ENCODE measurements at regions not wholly inside any gene's neighbourhood (a gene's known extent, or its start where the extent isn't known, plus 50 kb on each side); places are given as distances from the start of the nearest gene placed in this dataset.
"Not testable (repeated sequence)": the region's sequence is repeated elsewhere in the genome, so short reads cannot be mapped to it uniquely, and the experiment has no call there.

- DNase-seq, result no peak
Observed at GRCh38 chr16:7278636-7279035, 54.0 kb upstream of the RBFOX1 start.

- DNase-seq, result no peak
Observed at GRCh38 chr16:7272567-7273158, 60.0 kb upstream of the RBFOX1 start.

GRCh38 chr16:7271486-7271885 lies 61.2 kb upstream of the RBFOX1 start:
- DNase-seq, result no peak

- DNase-seq, result no peak
Observed at GRCh38 chr16:7270823-7271222, 61.8 kb upstream of the RBFOX1 start.

GRCh38 chr16:7270006-7270405 lies 62.6 kb upstream of the RBFOX1 start:
- no peak for DNase-seq

GRCh38 chr16:7268182-7268581 lies 64.5 kb upstream of the RBFOX1 start:
- no peak for DNase-seq

GRCh38 chr16:7257016-7257415 lies 75.6 kb upstream of the RBFOX1 start:
- no peak for DNase-seq

GRCh38 chr16:7246578-7246977 lies 86.1 kb upstream of the RBFOX1 start:
- DNase-seq, result no peak

- no peak for DNase-seq
Observed at GRCh38 chr16:7239547-7239946, 93.1 kb upstream of the RBFOX1 start.

- DNase-seq, result no peak
Observed at GRCh38 chr16:7236824-7237410, 95.7 kb upstream of the RBFOX1 start.

GRCh38 chr16:7233975-7234374 lies 98.7 kb upstream of the RBFOX1 start:
- no peak for DNase-seq

- DNase-seq, result no peak
Observed at GRCh38 chr16:7231762-7232161, 100.9 kb upstream of the RBFOX1 start.

GRCh38 chr16:7229433-7230218 lies 103.0 kb upstream of the RBFOX1 start:
- not testable (repeated sequence) for DNase-seq

GRCh38 chr16:7227229-7227721 lies 105.4 kb upstream of the RBFOX1 start:
- no peak for DNase-seq

GRCh38 chr16:7221157-7221556 lies 111.5 kb upstream of the RBFOX1 start:
- no peak for DNase-seq

GRCh38 chr16:7218936-7219335 lies 113.7 kb upstream of the RBFOX1 start:
- DNase-seq, result no peak

- DNase-seq, result no peak
Observed at GRCh38 chr16:7217797-7218196, 114.8 kb upstream of the RBFOX1 start.

- DNase-seq, result no peak
Observed at GRCh38 chr16:7216719-7217118, 115.9 kb upstream of the RBFOX1 start.

- DNase-seq, result no peak
Observed at GRCh38 chr16:7211781-7212180, 120.9 kb upstream of the RBFOX1 start.

- no peak for DNase-seq
Observed at GRCh38 chr16:7209598-7209997, 123.0 kb upstream of the RBFOX1 start.

- no peak for DNase-seq
Observed at GRCh38 chr16:7206469-7206868, 126.2 kb upstream of the RBFOX1 start.

GRCh38 chr16:7200320-7200719 lies 132.3 kb upstream of the RBFOX1 start:
- no peak for DNase-seq

- DNase-seq, result no peak
Observed at GRCh38 chr16:7185689-7186088, 147.0 kb upstream of the RBFOX1 start.

- DNase-seq, result no peak
Observed at GRCh38 chr16:7185165-7185564, 147.5 kb upstream of the RBFOX1 start.
